ENCODE measurements at regions not wholly inside any gene's neighbourhood (a gene's known extent, or its start where the extent isn't known, plus 50 kb on each side); places are given as distances from the start of the nearest gene placed in this dataset.

DNA sequence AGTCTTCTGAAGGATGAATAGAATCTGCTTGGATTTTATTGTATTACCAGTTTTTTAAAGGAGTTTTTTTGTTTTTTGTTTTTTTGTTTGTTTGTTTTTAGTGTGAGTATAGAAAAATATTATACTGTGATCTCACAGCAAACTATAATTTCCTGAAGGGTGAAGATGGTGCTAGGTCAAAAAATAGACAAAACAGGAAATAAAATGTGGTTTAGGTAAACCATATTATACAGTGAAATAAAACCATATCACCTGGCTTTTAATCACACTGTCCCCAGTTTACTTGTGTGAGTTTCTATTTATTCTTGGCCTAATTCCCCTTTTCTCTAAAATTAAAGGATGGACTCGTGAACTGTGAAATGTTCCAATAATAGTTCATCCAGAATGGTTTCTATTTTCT, 841.3 kb upstream of the CTNND2 start:
- no peaks in the 10 kb centered on the region for H3K79me2 ChIP-seq (ENCODE audit: insufficient read depth, low read length)
- no peak for DNase-seq
- no peaks in the 10 kb centered on the region; a peak in 1 of 7 replicates for H3K36me3 Mint-ChIP-seq (ENCODE audit: insufficient read depth in 1 of 3, low read depth in 3 of 3)
- H2BK120ac ChIP-seq (ENCODE audit: low read depth, low read length, poor library complexity, severe bottlenecking) = no peak overlapping the region
- no peak overlapping the region for H3K23ac ChIP-seq (ENCODE audit: insufficient read length, low read depth, low read length)
- no peak overlapping the region for H2BK20ac ChIP-seq (ENCODE audit: low read depth, low read length, poor library complexity, severe bottlenecking)
- H2BK12ac ChIP-seq (ENCODE audit: insufficient read length, low read depth, low read length) = no peak overlapping the region
- H3K27me3 ChIP-seq (ENCODE audit: insufficient read depth, low read length) = no peaks in the 10 kb centered on the region
- no peaks in the 10 kb centered on the region for H3K27me3 Mint-ChIP-seq (ENCODE audit: low read depth)
- H3K9me3 Mint-ChIP-seq = no peaks in the 10 kb centered on the region
- H2AFZ ChIP-seq (ENCODE audit: low read length) = no peak overlapping the region
- no peak overlapping the region for H4K5ac ChIP-seq (ENCODE audit: insufficient read length, low read depth, low read length)
- H4K8ac ChIP-seq (replicated peaks; ENCODE audit: insufficient read length, low read depth, low read length) = no peak overlapping the region
- no peak overlapping the region for H3K4me3 Mint-ChIP-seq
- no peaks in the 10 kb centered on the region for H3K4me1 ChIP-seq (ENCODE audit: insufficient read depth, low read length)
- no peak overlapping the region for H3K4ac ChIP-seq (ENCODE audit: low read depth, low read length)
- no peak overlapping the region for H4K91ac ChIP-seq (ENCODE audit: insufficient read length, low read depth, low read length)
- no peak overlapping the region for H3K14ac ChIP-seq (ENCODE audit: insufficient read depth, low read length)
- no peaks in the 10 kb centered on the region for H4K20me1 ChIP-seq (ENCODE audit: control insufficient read depth, insufficient read depth, insufficient read length)
- H3K27ac ChIP-seq (ENCODE audit: insufficient read length, low read depth, low read length) = no peak overlapping the region
- no peaks in the 10 kb centered on the region for H3K79me1 ChIP-seq (ENCODE audit: insufficient read depth, low read depth, low read length, poor library complexity, severe bottlenecking)
- H2BK15ac ChIP-seq (ENCODE audit: low read depth, low read length) = no peak overlapping the region
- H2AK5ac ChIP-seq (ENCODE audit: insufficient read length, low read length) = no peak overlapping the region
- H3T11ph ChIP-seq (ENCODE audit: low read length) = no peak overlapping the region
- no peak overlapping the region for H3K56ac ChIP-seq (ENCODE audit: insufficient read length, low read depth, low read length)
- no peaks in the 10 kb centered on the region for H3K23me2 ChIP-seq (ENCODE audit: insufficient read length, low read depth, low read length, poor library complexity, severe bottlenecking)
- H3K9ac ChIP-seq (ENCODE audit: extremely low read depth, insufficient read length, low read length) = no peak overlapping the region
- H3K27ac Mint-ChIP-seq = no peak overlapping the region
- H3K9me3 ChIP-seq (ENCODE audit: control insufficient read depth, low read depth, low read length) = no peaks in the 10 kb centered on the region
- no peaks in the 10 kb centered on the region for H3K4me1 Mint-ChIP-seq
- no peak overlapping the region for H3K18ac ChIP-seq (ENCODE audit: insufficient read length, low read depth, low read length)
- no peak overlapping the region for H3K4me2 ChIP-seq (ENCODE audit: insufficient read depth, insufficient read length, low read length)
- WGBS (ENCODE audit: extremely low coverage, insufficient read length, low lambda C conversion rate) = no CpG with 5 or more reads among the region's 1 CpG
- no peak overlapping the region for H2BK5ac ChIP-seq (ENCODE audit: insufficient read length, low read length)
- TF ChIP-seq, protein P1, sequence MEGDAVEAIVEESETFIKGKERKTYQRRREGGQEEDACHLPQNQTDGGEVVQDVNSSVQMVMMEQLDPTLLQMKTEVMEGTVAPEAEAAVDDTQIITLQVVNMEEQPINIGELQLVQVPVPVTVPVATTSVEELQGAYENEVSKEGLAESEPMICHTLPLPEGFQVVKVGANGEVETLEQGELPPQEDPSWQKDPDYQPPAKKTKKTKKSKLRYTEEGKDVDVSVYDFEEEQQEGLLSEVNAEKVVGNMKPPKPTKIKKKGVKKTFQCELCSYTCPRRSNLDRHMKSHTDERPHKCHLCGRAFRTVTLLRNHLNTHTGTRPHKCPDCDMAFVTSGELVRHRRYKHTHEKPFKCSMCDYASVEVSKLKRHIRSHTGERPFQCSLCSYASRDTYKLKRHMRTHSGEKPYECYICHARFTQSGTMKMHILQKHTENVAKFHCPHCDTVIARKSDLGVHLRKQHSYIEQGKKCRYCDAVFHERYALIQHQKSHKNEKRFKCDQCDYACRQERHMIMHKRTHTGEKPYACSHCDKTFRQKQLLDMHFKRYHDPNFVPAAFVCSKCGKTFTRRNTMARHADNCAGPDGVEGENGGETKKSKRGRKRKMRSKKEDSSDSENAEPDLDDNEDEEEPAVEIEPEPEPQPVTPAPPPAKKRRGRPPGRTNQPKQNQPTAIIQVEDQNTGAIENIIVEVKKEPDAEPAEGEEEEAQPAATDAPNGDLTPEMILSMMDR (conservative IDR thresholded peaks at IDR 0.05) = no peak
